Chondrocyte (in vitro differentiated cells): ENCODE measurements at regions not wholly inside any gene's neighbourhood (a gene's known extent, or its start where the extent isn't known, plus 50 kb on each side); places are given as distances from the start of the nearest gene placed in this dataset.

ENCODE experiments used
- DNase-seq: peaks from one replicate; pipeline ENCODE4 v3.0.0; 2021; ENCODE audit warnings: mixed read lengths, low spot score
- H3K27ac Mint-ChIP-seq: one replicate; pipeline ENCODE4 v1.8.0; 2021; ENCODE audit warnings: mild to moderate bottlenecking, moderate library complexity, mixed read lengths; ENCODE audit not compliant: unreplicated experiment
- H3K27me3 Mint-ChIP-seq: 2 replicates; pipeline ENCODE4 v1.8.0; 2021; ENCODE audit warnings: low read depth, mixed read lengths
- H3K36me3 Mint-ChIP-seq: 2 replicates; pipeline ENCODE4 v1.8.0; 2021; ENCODE audit warnings: low read depth, mixed read lengths
- H3K4me1 Mint-ChIP-seq: 2 replicates; pipeline ENCODE4 v1.8.0; 2021; ENCODE audit warnings: low read depth, mild to moderate bottlenecking, mixed read lengths
- H3K4me3 Mint-ChIP-seq: one replicate; pipeline ENCODE4 v1.8.0; 2021; ENCODE audit warnings: mild to moderate bottlenecking, moderate library complexity, mixed read lengths; ENCODE audit not compliant: unreplicated experiment
- H3K9me3 Mint-ChIP-seq: 2 replicates; pipeline ENCODE4 v1.8.0; 2021; ENCODE audit warnings: low read depth, mixed read lengths
- CTCF ChIP-seq: fragments of 200-600 bp; sonication (generic); IDR thresholded peaks from 2 replicates; pipeline ENCODE4 v1.5.0; 2021; ENCODE audit warnings: antibody characterized with exemption, mild to moderate bottlenecking, moderate library complexity

DNA sequence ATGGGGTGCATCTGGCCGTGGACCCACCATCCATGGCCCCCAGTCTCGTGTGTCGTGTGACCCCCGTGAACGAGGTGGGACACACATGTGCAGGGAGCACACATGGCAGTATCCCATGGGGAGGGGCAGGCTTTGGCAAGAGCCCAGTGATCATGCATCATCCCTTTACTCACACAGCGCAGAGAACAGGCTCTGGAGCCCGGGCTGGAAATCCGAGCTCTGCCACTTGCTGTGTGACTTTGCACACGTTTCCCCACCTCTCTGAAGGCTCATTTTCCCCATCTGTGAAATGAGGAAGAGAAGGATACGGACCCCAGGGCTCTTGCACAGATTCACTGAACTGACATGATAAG, 119.9 kb downstream of the PHETA1 start:
- no peak for TF ChIP-seq CTCF
- H3K36me3 Mint-ChIP-seq = no peaks in the 10 kb centered on the region
- no peak for DNase-seq
- no peaks in the 10 kb centered on the region for H3K4me1 Mint-ChIP-seq
- peaks cover 11% of the 10 kb centered on the region for H3K9me3 Mint-ChIP-seq
- H3K27ac Mint-ChIP-seq = no peak overlapping the region
- peaks cover 18% of the 10 kb centered on the region for H3K27me3 Mint-ChIP-seq
- H3K4me3 Mint-ChIP-seq = no peak overlapping the region

DNA sequence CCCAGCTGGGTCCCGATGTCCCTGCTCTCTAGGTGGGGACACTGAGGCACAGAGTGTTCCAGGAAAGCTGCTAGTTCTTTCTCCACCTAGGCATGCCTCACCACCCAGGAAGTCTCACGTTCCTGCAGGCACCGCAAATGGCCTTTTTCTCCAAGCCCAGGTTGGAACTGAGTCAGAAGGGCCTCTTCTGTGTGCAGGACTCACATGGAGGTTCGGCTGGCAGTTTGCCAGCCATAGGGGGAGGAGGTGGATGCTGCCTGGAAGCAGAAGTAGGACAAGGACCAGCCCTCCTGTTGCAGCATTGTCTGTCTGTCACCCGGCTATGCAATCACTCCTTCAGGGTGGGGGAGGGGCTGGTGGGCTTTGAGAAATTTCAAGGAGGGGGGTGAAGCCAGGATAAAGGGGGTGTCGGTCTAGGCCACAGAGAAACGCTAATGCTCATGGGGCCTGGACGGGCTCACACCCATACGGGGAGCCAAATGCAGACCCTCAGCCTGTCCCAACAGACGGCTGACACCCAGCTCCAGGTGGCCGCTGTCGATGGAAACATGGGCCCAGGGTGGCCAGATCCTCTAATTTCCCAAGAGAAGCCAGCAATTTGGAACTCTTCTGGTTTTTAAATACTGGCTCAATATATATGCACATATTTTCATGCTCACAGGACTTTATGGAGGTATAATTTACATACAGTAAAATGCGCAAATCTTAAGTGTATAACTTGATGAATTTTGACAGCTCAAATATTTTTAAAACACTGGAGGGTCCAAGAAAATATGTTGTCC, 120.5 kb downstream of the PHETA1 start:
- Mint-ChIP-seq H3K36me3 (no peaks in the 10 kb centered on the region), H3K4me3 (no peak overlapping the region), H3K9me3 (peaks cover 11% of the 10 kb centered on the region), H3K27me3 (peaks cover 17% of the 10 kb centered on the region), H3K4me1 (no peaks in the 10 kb centered on the region), H3K27ac (no peak overlapping the region)
- no peak for TF ChIP-seq CTCF
- DNase-seq = no peak

GRCh38 chr12:111247083-111247783, 121.7 kb downstream of the PHETA1 start:
- Mint-ChIP-seq H3K27ac (no peak overlapping the region), H3K36me3 (no peaks in the 10 kb centered on the region), H3K27me3 (peaks cover 8% of the 10 kb centered on the region), H3K9me3 (peaks cover 11% of the 10 kb centered on the region), H3K4me1 (no peaks in the 10 kb centered on the region), H3K4me3 (no peak overlapping the region)
- DNase-seq = no peak
- no peak for TF ChIP-seq CTCF

DNA sequence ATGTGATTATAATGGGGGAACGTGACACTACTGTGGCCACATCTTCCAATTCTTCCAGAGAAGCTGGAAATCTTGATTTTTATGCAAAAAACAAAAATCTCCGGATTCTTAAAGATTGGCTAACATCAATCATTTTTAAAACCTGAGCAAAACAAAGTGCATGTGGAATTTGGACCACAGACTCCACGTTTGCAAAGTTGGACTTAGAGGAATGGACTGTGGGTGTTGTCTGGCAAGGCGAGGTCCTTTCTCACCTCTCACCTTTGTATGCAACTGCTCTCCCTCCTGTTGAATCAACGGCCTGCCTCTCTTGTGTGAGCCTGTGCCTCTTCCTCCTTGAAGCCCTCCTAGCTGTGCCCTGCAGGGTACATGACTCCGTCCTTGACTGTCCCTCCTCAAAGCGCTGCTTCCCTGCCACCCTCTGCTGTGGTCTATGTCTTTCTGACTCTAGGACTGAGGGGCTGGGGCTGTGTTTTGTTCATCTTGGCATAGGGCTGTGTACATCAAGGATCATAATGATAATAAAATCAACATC, 122.4 kb downstream of the PHETA1 start:
- Mint-ChIP-seq H3K27me3 (peaks cover 8% of the 10 kb centered on the region), H3K36me3 (no peaks in the 10 kb centered on the region), H3K4me3 (no peak overlapping the region), H3K27ac (no peak overlapping the region), H3K4me1 (no peaks in the 10 kb centered on the region), H3K9me3 (peaks cover 11% of the 10 kb centered on the region)
- no peak for DNase-seq
- TF ChIP-seq CTCF = no peak

- Mint-ChIP-seq H3K27me3 (peaks cover 7% of the 10 kb centered on the region), H3K4me1 (no peaks in the 10 kb centered on the region)
Measured at GRCh38 chr12:111245701-111246476, 123.0 kb downstream of the PHETA1 start.

More at GRCh38 chr12:111245701-111246476, 123.0 kb downstream of the PHETA1 start:
- H3K36me3 Mint-ChIP-seq = no peaks in the 10 kb centered on the region
- no peak for DNase-seq
- peaks cover 11% of the 10 kb centered on the region for H3K9me3 Mint-ChIP-seq
- no peak for TF ChIP-seq CTCF
- H3K4me3 Mint-ChIP-seq = no peak overlapping the region
- H3K27ac Mint-ChIP-seq = no peak overlapping the region
